ENCODE measurements at regions not wholly inside any gene's neighbourhood (a gene's known extent, or its start where the extent isn't known, plus 50 kb on each side); places are given as distances from the start of the nearest gene placed in this dataset.

GRCh38 chr20:24131684-24132083 lies 143.1 kb upstream of the GGTLC1 start:
- no peak for DNase-seq (ENCODE audit: extremely low read depth, low read depth)
- TF ChIP-seq, protein P1, sequence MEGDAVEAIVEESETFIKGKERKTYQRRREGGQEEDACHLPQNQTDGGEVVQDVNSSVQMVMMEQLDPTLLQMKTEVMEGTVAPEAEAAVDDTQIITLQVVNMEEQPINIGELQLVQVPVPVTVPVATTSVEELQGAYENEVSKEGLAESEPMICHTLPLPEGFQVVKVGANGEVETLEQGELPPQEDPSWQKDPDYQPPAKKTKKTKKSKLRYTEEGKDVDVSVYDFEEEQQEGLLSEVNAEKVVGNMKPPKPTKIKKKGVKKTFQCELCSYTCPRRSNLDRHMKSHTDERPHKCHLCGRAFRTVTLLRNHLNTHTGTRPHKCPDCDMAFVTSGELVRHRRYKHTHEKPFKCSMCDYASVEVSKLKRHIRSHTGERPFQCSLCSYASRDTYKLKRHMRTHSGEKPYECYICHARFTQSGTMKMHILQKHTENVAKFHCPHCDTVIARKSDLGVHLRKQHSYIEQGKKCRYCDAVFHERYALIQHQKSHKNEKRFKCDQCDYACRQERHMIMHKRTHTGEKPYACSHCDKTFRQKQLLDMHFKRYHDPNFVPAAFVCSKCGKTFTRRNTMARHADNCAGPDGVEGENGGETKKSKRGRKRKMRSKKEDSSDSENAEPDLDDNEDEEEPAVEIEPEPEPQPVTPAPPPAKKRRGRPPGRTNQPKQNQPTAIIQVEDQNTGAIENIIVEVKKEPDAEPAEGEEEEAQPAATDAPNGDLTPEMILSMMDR (IDR thresholded peaks at IDR 0.05; ENCODE audit: low read depth, low read length, missing control alignments): no peak
- no peak overlapping the region for H3K4me3 ChIP-seq (replicated peaks; ENCODE audit: low read depth, low read length)

DNA sequence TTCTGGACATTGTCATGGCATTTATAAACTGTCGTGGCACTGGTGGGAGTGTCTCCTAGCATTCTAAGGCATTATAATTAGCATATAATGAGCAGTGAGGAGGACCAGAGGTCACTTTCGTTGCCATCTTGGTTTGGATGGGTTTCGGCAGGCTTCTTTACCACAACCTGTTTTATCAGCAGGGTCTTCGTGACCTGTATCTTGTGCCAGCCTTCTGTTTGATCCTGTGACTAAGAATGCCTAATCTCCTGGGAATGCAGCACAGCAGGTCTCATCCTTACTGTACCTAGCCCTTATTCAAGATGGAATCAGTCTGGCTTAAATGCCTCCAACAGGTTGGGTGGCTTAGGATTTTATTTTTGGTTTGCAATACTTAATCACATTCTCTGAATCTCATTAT lies 142.7 kb upstream of the GGTLC1 start:
- TF ChIP-seq, protein P1 (IDR thresholded peaks at IDR 0.05; ENCODE audit: low read depth, low read length, missing control alignments): no peak
- H3K4me3 ChIP-seq (replicated peaks; ENCODE audit: low read depth, low read length): no peak overlapping the region
- DNase-seq (ENCODE audit: extremely low read depth, low read depth): no peak

DNA sequence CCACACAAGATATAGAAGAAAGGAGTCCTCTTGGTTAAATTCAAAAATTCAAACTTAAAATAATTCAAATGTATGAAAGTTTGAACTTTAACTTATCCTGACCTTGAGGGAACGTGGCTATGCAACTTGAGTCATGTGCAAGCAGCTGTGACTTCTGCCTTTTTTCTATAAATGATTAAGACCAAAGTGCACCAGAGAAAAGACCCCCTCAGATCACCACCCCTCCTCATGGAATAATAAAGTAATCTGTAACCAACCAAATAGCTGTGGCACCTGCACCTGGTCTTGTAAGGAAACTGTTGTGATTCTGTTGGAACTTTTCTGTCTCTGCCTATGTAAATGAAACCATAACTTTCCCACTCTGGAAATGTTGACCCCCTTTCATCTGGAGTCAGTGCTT lies 141.1 kb upstream of the GGTLC1 start:
- no peak for DNase-seq (ENCODE audit: extremely low read depth, low read depth)
- no peak overlapping the region for H3K4me3 ChIP-seq (replicated peaks; ENCODE audit: low read depth, low read length)
- TF ChIP-seq, protein P1 (IDR thresholded peaks at IDR 0.05; ENCODE audit: low read depth, low read length, missing control alignments): no peak

DNA sequence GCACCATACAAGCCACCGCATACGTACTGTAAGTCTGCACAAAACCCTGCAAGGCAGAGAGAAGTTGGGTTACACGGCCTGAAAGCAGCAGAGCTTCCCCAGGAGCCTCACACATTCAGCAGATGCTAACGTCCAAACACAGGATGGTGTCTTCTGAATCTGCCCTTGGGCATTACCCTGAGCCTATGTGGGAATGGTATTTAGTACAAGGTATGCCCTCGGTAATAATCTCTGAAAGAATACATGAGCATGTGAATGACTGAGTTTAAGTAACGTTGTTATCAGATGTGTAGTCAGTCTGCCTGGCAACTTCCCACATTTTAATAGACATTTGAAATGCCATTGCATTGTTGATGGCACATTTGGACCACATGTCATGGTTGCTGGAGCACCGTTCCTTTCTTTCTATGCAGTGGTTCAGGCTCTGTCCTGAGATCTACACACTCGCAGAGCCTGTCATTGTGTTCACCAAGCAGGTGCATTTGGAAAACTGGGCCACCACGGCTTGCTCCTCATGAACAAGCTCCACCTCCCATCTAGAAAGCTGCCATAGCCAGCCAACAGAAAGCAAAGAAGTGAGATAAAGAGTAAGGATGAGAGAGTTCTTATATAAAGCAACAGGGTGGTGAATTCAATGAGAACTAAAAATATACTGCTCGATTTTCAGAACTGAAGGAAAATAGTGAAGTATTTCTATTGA lies 136.5 kb upstream of the GGTLC1 start:
- DNase-seq (ENCODE audit: extremely low read depth, low read depth): no peak
- TF ChIP-seq, protein P1 (IDR thresholded peaks at IDR 0.05; ENCODE audit: low read depth, low read length, missing control alignments): no peak
- no peak overlapping the region for H3K4me3 ChIP-seq (replicated peaks; ENCODE audit: low read depth, low read length)

DNA sequence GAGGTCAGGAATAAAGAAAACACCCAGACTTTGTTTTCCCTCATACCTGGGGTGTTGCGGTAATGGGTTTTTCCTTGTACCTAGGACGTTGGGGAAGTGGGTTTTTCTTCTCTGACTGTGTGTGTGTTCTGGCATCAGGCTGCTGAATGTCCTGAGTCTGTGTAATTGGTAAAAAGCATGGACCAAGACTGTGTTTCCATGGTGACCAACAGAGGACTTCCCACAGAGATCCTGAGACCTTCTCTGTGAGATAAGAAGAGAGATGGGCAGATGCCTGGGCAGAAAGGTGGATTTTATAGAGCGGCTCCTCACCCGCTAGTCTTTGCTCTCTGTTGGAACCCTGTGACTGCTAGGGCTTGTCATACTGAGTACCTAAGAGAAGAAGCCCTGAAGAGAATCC lies 135.4 kb upstream of the GGTLC1 start:
- DNase-seq (ENCODE audit: extremely low read depth, low read depth): no peak
- no peak overlapping the region for H3K4me3 ChIP-seq (replicated peaks; ENCODE audit: low read depth, low read length)
- TF ChIP-seq, protein P1 (IDR thresholded peaks at IDR 0.05; ENCODE audit: low read depth, low read length, missing control alignments): no peak

- no peak for DNase-seq (ENCODE audit: extremely low read depth, low read depth)
- H3K4me3 ChIP-seq (replicated peaks; ENCODE audit: low read depth, low read length): no peak overlapping the region
- TF ChIP-seq, protein P1 (IDR thresholded peaks at IDR 0.05; ENCODE audit: low read depth, low read length, missing control alignments): no peak
Measured at GRCh38 chr20:24118441-24119175, 130.0 kb upstream of the GGTLC1 start.
